ENCODE measurements at regions not wholly inside any gene's neighbourhood (a gene's known extent, or its start where the extent isn't known, plus 50 kb on each side); places are given as distances from the start of the nearest gene placed in this dataset.

DNA sequence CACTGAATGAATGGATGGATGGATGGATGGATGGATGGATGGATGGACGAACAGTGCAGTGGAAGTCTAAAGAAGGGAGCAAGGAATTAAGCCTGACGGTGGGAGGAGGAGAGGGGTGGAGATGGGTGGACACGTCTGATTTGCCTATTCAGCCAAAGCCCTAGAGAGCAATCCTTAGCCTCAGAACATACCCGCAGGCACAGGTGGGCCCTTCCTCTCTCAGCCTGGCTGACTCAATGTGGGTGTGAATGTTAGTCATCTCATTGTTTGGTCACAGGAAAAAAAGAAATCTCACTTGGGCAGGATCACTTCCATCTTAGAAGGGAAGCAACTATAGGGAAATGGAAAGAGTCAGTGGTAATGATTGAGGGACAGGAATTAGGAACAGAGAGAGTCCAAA lies 165.9 kb downstream of the PJA1 start:
- no peak for TF ChIP-seq SRF (IDR thresholded peaks at IDR 0.05; ENCODE audit: low read depth in 2 of 2, low read length in 2 of 2)
- no peak for TF ChIP-seq POLR2A (IDR thresholded peaks at IDR 0.05; ENCODE audit: low read depth, low read length)
- TF ChIP-seq, protein P1, sequence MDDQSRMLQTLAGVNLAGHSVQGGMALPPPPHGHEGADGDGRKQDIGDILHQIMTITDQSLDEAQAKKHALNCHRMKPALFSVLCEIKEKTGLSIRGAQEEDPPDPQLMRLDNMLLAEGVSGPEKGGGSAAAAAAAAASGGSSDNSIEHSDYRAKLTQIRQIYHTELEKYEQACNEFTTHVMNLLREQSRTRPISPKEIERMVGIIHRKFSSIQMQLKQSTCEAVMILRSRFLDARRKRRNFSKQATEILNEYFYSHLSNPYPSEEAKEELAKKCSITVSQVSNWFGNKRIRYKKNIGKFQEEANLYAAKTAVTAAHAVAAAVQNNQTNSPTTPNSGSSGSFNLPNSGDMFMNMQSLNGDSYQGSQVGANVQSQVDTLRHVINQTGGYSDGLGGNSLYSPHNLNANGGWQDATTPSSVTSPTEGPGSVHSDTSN (IDR thresholded peaks at IDR 0.05; ENCODE audit: insufficient replicate concordance, low read depth, low read length), result no peak
- TF ChIP-seq, protein P2, sequence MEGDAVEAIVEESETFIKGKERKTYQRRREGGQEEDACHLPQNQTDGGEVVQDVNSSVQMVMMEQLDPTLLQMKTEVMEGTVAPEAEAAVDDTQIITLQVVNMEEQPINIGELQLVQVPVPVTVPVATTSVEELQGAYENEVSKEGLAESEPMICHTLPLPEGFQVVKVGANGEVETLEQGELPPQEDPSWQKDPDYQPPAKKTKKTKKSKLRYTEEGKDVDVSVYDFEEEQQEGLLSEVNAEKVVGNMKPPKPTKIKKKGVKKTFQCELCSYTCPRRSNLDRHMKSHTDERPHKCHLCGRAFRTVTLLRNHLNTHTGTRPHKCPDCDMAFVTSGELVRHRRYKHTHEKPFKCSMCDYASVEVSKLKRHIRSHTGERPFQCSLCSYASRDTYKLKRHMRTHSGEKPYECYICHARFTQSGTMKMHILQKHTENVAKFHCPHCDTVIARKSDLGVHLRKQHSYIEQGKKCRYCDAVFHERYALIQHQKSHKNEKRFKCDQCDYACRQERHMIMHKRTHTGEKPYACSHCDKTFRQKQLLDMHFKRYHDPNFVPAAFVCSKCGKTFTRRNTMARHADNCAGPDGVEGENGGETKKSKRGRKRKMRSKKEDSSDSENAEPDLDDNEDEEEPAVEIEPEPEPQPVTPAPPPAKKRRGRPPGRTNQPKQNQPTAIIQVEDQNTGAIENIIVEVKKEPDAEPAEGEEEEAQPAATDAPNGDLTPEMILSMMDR (IDR thresholded peaks at IDR 0.05 in 2 of 3, conservative IDR thresholded peaks at IDR 0.05 in 1 of 3; ENCODE audit: control insufficient read depth in 2 of 3, extremely low read depth in 1 of 3, insufficient read depth in 1 of 3, low read depth in 3 of 3, low read length in 3 of 3), result no peak
- TF ChIP-seq ZNF274 (IDR thresholded peaks at IDR 0.05; ENCODE audit: insufficient read depth, insufficient read length), result no peak
- TF ChIP-seq MYC (IDR thresholded peaks at IDR 0.05; ENCODE audit: insufficient read depth, insufficient read length, insufficient replicate concordance, low read length, severe bottlenecking), result no peak
- no peak for TF ChIP-seq IKZF2 (IDR thresholded peaks at IDR 0.05)
- no peak for TF ChIP-seq BMI1 (IDR thresholded peaks at IDR 0.05; ENCODE audit: borderline replicate concordance)
- TF ChIP-seq, protein P3, sequence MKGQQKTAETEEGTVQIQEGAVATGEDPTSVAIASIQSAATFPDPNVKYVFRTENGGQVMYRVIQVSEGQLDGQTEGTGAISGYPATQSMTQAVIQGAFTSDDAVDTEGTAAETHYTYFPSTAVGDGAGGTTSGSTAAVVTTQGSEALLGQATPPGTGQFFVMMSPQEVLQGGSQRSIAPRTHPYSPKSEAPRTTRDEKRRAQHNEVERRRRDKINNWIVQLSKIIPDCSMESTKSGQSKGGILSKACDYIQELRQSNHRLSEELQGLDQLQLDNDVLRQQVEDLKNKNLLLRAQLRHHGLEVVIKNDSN (IDR thresholded peaks at IDR 0.05; ENCODE audit: borderline replicate concordance, extremely low read length, insufficient read depth, low read depth, low read length), result no peak
- no peak for TF ChIP-seq HDAC6 (IDR thresholded peaks at IDR 0.05; ENCODE audit: unreplicated experiment)
- TF ChIP-seq SUPT20H (IDR thresholded peaks at IDR 0.05; ENCODE audit: borderline replicate concordance, control insufficient read depth, low read depth, low read length), result no peak
- TF ChIP-seq ZNF207 (IDR thresholded peaks at IDR 0.05; ENCODE audit: borderline replicate concordance), result no peak
- no peak for TF ChIP-seq RCOR1 (conservative IDR thresholded peaks at IDR 0.05; ENCODE audit: low read depth, low read length)
- no peak for TF ChIP-seq HDGF (IDR thresholded peaks at IDR 0.05)

Data from GM12878 (cell line).